IMR-90 (cell line): ENCODE measurements at regions not wholly inside any gene's neighbourhood (a gene's known extent, or its start where the extent isn't known, plus 50 kb on each side); places are given as distances from the start of the nearest gene placed in this dataset.

Source experiments
- NFE2L2 ChIP-seq: fragments of 150-350 bp; IDR thresholded peaks from 2 replicates; pipeline ENCODE4 v1.6.1; 2016; ENCODE audit warnings: low read depth, mild to moderate bottlenecking, low read length
- POLR2A ChIP-seq: IDR thresholded peaks from 2 replicates; pipeline ENCODE4 v1.6.1; 2012; ENCODE audit warnings: mild to moderate bottlenecking, low read depth, low read length
- SMC3 ChIP-seq: fragments of 150-350 bp; IDR thresholded peaks from 2 replicates; pipeline ENCODE4 v1.6.1; 2016; ENCODE audit warnings: low read depth, mild to moderate bottlenecking, antibody characterized with exemption, low read length, moderate library complexity
- TF ChIP-seq, protein P1 (sequence below): conservative IDR thresholded peaks from 2 replicates; pipeline ENCODE4 v1.5.1; 2012; ENCODE audit warnings: mild to moderate bottlenecking, low read depth, low read length, improper control_type of control experiment

DNA sequence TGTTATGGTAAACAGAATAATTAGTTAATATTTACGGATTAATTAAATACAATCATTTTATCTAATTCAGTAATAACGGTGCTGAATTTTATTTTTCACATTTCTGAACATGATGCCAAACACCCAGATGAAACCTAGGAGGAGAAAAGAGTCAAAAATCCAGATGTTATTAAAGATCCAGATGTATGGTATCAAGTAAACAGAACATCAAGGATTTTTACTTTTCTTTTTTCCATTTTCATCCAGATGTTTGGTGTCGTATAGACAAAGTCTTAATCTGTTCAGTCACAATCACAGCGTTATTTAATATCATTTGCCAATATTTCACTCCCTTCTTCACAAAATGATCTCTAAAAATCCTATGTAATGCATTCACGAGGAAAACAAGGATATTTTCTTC, 64.0 kb upstream of the NR2F2 start:
- TF ChIP-seq POLR2A (no peak), SMC3 (no peak), NFE2L2 (no peak)
- TF ChIP-seq, protein P1, sequence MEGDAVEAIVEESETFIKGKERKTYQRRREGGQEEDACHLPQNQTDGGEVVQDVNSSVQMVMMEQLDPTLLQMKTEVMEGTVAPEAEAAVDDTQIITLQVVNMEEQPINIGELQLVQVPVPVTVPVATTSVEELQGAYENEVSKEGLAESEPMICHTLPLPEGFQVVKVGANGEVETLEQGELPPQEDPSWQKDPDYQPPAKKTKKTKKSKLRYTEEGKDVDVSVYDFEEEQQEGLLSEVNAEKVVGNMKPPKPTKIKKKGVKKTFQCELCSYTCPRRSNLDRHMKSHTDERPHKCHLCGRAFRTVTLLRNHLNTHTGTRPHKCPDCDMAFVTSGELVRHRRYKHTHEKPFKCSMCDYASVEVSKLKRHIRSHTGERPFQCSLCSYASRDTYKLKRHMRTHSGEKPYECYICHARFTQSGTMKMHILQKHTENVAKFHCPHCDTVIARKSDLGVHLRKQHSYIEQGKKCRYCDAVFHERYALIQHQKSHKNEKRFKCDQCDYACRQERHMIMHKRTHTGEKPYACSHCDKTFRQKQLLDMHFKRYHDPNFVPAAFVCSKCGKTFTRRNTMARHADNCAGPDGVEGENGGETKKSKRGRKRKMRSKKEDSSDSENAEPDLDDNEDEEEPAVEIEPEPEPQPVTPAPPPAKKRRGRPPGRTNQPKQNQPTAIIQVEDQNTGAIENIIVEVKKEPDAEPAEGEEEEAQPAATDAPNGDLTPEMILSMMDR = no peak
